GM23338 (cell line): ENCODE measurements at regions not wholly inside any gene's neighbourhood (a gene's known extent, or its start where the extent isn't known, plus 50 kb on each side); places are given as distances from the start of the nearest gene placed in this dataset.
"Not testable (repeated sequence)": the region's sequence is repeated elsewhere in the genome, so short reads cannot be mapped to it uniquely, and the experiment has no call there.

Source experiments
- ATAC-seq: fragments of 200-7000 bp; cut with Tn5 transposase; 3 replicates; pipeline ENCODE4 v1.9.1; 2020
- DNase-seq: peaks from one replicate; pipeline ENCODE4 v3.0.0-alpha.2; 2015; ENCODE audit warnings: low spot score
- H2AFZ ChIP-seq: fragments of 200-600 bp; sonication (generic); 2 replicates; pipeline ENCODE4 v1.8.0; 2016; ENCODE audit warnings: antibody characterized with exemption, mild to moderate bottlenecking, moderate library complexity
- H3F3A ChIP-seq: fragments of 200-600 bp; sonication (generic); replicated peaks from 2 replicates; pipeline ENCODE4 v1.8.0; 2017; ENCODE audit warnings: antibody characterized with exemption, mixed run types, low read depth
- H3K27ac ChIP-seq: fragments of 200-600 bp; sonication (generic); 2 replicates; pipeline ENCODE4 v1.6.1; 2016; ENCODE audit warnings: low read depth
- H3K27me3 ChIP-seq: fragments of 200-600 bp; sonication (generic); 2 replicates; pipeline ENCODE4 v1.8.0; 2016; ENCODE audit warnings: mild to moderate bottlenecking, mixed run types, moderate library complexity; ENCODE audit not compliant: insufficient read depth
- H3K36me3 ChIP-seq: fragments of 200-600 bp; sonication (generic); 2 replicates; pipeline ENCODE4 v1.8.0; 2016; ENCODE audit warnings: mild to moderate bottlenecking; ENCODE audit not compliant: insufficient read depth
- H3K4me1 ChIP-seq: fragments of 200-600 bp; sonication (generic); 2 replicates; pipeline ENCODE4 v1.8.0; 2016; ENCODE audit warnings: mild to moderate bottlenecking, moderate library complexity; ENCODE audit not compliant: insufficient read depth
- H3K4me2 ChIP-seq: fragments of 200-600 bp; sonication (generic); 2 replicates; pipeline ENCODE4 v1.7.1; 2017; ENCODE audit warnings: mixed run types
- H3K4me3 ChIP-seq: fragments of 200-600 bp; sonication (generic); 2 replicates; pipeline ENCODE4 v1.6.1; 2016; ENCODE audit warnings: mixed run types
- H3K79me2 ChIP-seq: fragments of 200-600 bp; sonication (generic); replicated peaks from 2 replicates; pipeline ENCODE4 v1.8.0; 2017; ENCODE audit warnings: mild to moderate bottlenecking; ENCODE audit not compliant: insufficient read depth
- H3K9me2 ChIP-seq: fragments of 200-600 bp; sonication (generic); 2 replicates; pipeline ENCODE4 v1.8.0; 2017; ENCODE audit not compliant: insufficient read depth
- H4K20me1 ChIP-seq: fragments of 200-600 bp; sonication (generic); replicated peaks from 2 replicates; pipeline ENCODE4 v1.8.0; 2017; ENCODE audit warnings: mild to moderate bottlenecking; ENCODE audit not compliant: insufficient read depth
- H3K27ac Mint-ChIP-seq: 2 replicates; pipeline ENCODE4 v1.8.0; 2020; ENCODE audit warnings: inconsistent platforms, mild to moderate bottlenecking, moderate library complexity, mixed read lengths
- H3K27me3 Mint-ChIP-seq: 3 replicates; pipeline ENCODE4 v1.8.0; 2022; ENCODE audit warnings: low read depth, mild to moderate bottlenecking, moderate library complexity, mixed read lengths, inconsistent platforms; ENCODE audit not compliant: insufficient read depth, poor library complexity
- H3K36me3 Mint-ChIP-seq: 3 replicates; pipeline ENCODE4 v1.8.0; 2021; ENCODE audit warnings: low read depth, mild to moderate bottlenecking, inconsistent platforms, moderate library complexity, mixed read lengths
- H3K4me1 Mint-ChIP-seq: 3 replicates; pipeline ENCODE4 v1.8.0; 2020; ENCODE audit warnings: mild to moderate bottlenecking, inconsistent platforms, mixed read lengths
- H3K4me3 Mint-ChIP-seq: 3 replicates; pipeline ENCODE4 v1.8.0; 2021; ENCODE audit warnings: moderate library complexity, mild to moderate bottlenecking, inconsistent platforms, mixed read lengths
- H3K9me3 Mint-ChIP-seq: 3 replicates; pipeline ENCODE4 v1.8.0; 2020; ENCODE audit warnings: moderate library complexity, mild to moderate bottlenecking, inconsistent platforms, mixed read lengths
- CREB1 ChIP-seq: fragments of 250-450 bp; sonication (Bioruptor Pico); IDR thresholded peaks from 2 replicates; pipeline ENCODE4 v1.5.0; 2020; ENCODE audit warnings: low read depth, mild to moderate bottlenecking, moderate library complexity
- CTCF ChIP-seq, 2 experiments: fragments of 200-600 bp in 1 of 2; sonication (generic) in 1 of 2; conservative IDR thresholded peaks; 2 replicates each; pipeline versions ENCODE4 v1.5.1 to v1.6.1; 2016 to 2017; ENCODE audit warnings: antibody characterized with exemption in 2 of 2, low read depth in 2 of 2, mild to moderate bottlenecking in 2 of 2, moderate library complexity in 1 of 2
- EZH2 ChIP-seq: fragments of 200-600 bp; sonication (generic); IDR thresholded peaks from one replicate; pipeline ENCODE4 v1.8.0; 2017; ENCODE audit warnings: antibody characterized with exemption, mild to moderate bottlenecking, low read depth; ENCODE audit not compliant: unreplicated experiment
- EZH2phosphoT487 ChIP-seq: fragments of 200-600 bp; sonication (generic); IDR thresholded peaks from one replicate; pipeline ENCODE4 v1.8.1; 2018; ENCODE audit warnings: antibody characterized with exemption; ENCODE audit not compliant: unreplicated experiment
- JUNB ChIP-seq: IDR thresholded peaks from one replicate; pipeline ENCODE4 v1.6.1; 2016; ENCODE audit warnings: antibody characterized with exemption; ENCODE audit not compliant: unreplicated experiment
- REST ChIP-seq: IDR thresholded peaks from one replicate; pipeline ENCODE4 v1.6.1; 2018; ENCODE audit warnings: antibody characterized with exemption; ENCODE audit not compliant: unreplicated experiment
- STAT1 ChIP-seq: IDR thresholded peaks from one replicate; pipeline ENCODE4 v1.6.1; 2016; ENCODE audit warnings: antibody characterized with exemption; ENCODE audit not compliant: unreplicated experiment
- ZNF114 ChIP-seq: fragments of 250-450 bp; sonication (Bioruptor Pico); IDR thresholded peaks from 2 replicates; pipeline ENCODE4 v1.5.0; 2020; ENCODE audit warnings: mild to moderate bottlenecking, moderate library complexity

GRCh38 chr4:166202991-166203390 is 330.0 kb downstream of the TLL1 start (continued):
- TF ChIP-seq CREB1 (CRISPR knock-in tag) (no peak), STAT1 (no peak), ZNF114 (CRISPR knock-in tag) (no peak), EZH2 (no peak), CTCF (conservative IDR thresholded peaks at IDR 0.05; ENCODE audit: low read depth in 2 of 2) (no peak), EZH2phosphoT487 (no peak)

GRCh38 chr4:166212326-166212725 is 339.3 kb downstream of the TLL1 start:
- H3K27ac ChIP-seq, H3F3A ChIP-seq, H4K20me1 ChIP-seq, H3K27ac Mint-ChIP-seq, H3K27me3 Mint-ChIP-seq, H3K27me3 ChIP-seq, H3K4me1 ChIP-seq, DNase-seq, ATAC-seq, H2AFZ ChIP-seq, H3K9me2 ChIP-seq, H3K4me3 ChIP-seq, H3K4me3 Mint-ChIP-seq, H3K4me1 Mint-ChIP-seq, H3K4me2 ChIP-seq, H3K79me2 ChIP-seq, H3K36me3 ChIP-seq: not testable (repeated sequence)
- Mint-ChIP-seq H3K9me3 (peaks cover 45% of the 10 kb centered on the region), H3K36me3 (peaks cover 36% of the 10 kb centered on the region)

GRCh38 chr4:166222271-166222670 is 349.2 kb downstream of the TLL1 start:
- H3K27me3 Mint-ChIP-seq: no peaks in the 10 kb centered on the region
- ATAC-seq (no peak), DNase-seq (no peak)
- peaks cover 8% of the 10 kb centered on the region; the same call in 2 of the 3 replicates for H3K9me3 Mint-ChIP-seq
- no peak overlapping the region for H3K4me2 ChIP-seq
- H3K27me3 ChIP-seq: no peaks in the 10 kb centered on the region
- H3K36me3 Mint-ChIP-seq: peaks cover 2% of the 10 kb centered on the region; the same call in 1 of the 3 replicates
- H3K4me1 Mint-ChIP-seq: no peaks in the 10 kb centered on the region
- H4K20me1 ChIP-seq: no peaks in the 10 kb centered on the region
- no peak overlapping the region for H3K27ac ChIP-seq
- H3K4me3 ChIP-seq: no peak overlapping the region
- no peaks in the 10 kb centered on the region; the same call in 1 of the 2 replicates for H3K9me2 ChIP-seq
- H3F3A ChIP-seq: no peaks in the 10 kb centered on the region
- H3K4me3 Mint-ChIP-seq: no peak overlapping the region
- no peaks in the 10 kb centered on the region for H3K36me3 ChIP-seq
- no peak overlapping the region for H2AFZ ChIP-seq
- TF ChIP-seq CTCF (conservative IDR thresholded peaks at IDR 0.05; ENCODE audit: low read depth in 2 of 2): no peak
- no peak for TF ChIP-seq CREB1 (CRISPR knock-in tag)
- no peak for TF ChIP-seq REST
- TF ChIP-seq JUNB: no peak
- no peaks in the 10 kb centered on the region for H3K4me1 ChIP-seq
- H3K27ac Mint-ChIP-seq: no peak overlapping the region
- no peaks in the 10 kb centered on the region for H3K79me2 ChIP-seq
